DOHH2 (cell line): ENCODE measurements at regions not wholly inside any gene's neighbourhood (a gene's known extent, or its start where the extent isn't known, plus 50 kb on each side); places are given as distances from the start of the nearest gene placed in this dataset.
"Not testable (repeated sequence)": the region's sequence is repeated elsewhere in the genome, so short reads cannot be mapped to it uniquely, and the experiment has no call there.

Experiments
- EZH2phosphoT487 ChIP-seq: fragments of 200-600 bp; sonication (generic); IDR thresholded peaks from 2 replicates; pipeline ENCODE4 v1.6.1; 2017; ENCODE audit warnings: borderline replicate concordance, mild to moderate bottlenecking, antibody characterized with exemption, low read length, moderate library complexity, mixed read lengths
- TF ChIP-seq, protein P1 (sequence below): fragments of 200-600 bp; sonication (generic); IDR thresholded peaks from one replicate; pipeline ENCODE4 v1.5.1; 2014; ENCODE audit warnings: antibody characterized with exemption, mild to moderate bottlenecking, low read depth, low read length; ENCODE audit not compliant: poor library complexity, severe bottlenecking

DNA sequence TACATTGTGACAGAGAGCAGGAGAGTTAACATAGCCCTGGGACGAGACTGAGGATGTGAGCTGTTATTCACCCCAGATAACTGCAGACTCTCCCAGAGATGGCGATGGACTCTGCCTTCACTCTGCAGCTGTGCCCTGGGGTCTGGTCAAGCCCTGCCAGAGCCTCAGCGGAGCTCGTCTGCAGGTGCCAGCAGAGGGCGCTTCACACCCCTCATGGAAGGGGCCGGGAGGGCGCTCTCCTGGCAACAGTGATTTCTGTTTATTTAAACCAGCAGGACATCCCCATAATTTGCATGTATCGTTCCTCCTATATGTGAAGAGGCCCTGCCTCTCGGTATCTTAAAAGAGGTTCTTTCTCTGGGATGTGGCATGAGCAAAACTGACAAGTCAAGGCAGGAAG is 1329.8 kb downstream of the RPIA start:
- TF ChIP-seq, protein P1, sequence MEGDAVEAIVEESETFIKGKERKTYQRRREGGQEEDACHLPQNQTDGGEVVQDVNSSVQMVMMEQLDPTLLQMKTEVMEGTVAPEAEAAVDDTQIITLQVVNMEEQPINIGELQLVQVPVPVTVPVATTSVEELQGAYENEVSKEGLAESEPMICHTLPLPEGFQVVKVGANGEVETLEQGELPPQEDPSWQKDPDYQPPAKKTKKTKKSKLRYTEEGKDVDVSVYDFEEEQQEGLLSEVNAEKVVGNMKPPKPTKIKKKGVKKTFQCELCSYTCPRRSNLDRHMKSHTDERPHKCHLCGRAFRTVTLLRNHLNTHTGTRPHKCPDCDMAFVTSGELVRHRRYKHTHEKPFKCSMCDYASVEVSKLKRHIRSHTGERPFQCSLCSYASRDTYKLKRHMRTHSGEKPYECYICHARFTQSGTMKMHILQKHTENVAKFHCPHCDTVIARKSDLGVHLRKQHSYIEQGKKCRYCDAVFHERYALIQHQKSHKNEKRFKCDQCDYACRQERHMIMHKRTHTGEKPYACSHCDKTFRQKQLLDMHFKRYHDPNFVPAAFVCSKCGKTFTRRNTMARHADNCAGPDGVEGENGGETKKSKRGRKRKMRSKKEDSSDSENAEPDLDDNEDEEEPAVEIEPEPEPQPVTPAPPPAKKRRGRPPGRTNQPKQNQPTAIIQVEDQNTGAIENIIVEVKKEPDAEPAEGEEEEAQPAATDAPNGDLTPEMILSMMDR = peak; percentile 23
- not testable (repeated sequence) for TF ChIP-seq EZH2phosphoT487
